Cardiac fibroblast (primary cell): ENCODE measurements at regions not wholly inside any gene's neighbourhood (a gene's known extent, or its start where the extent isn't known, plus 50 kb on each side); places are given as distances from the start of the nearest gene placed in this dataset.

Experiments
- DNase-seq, 2 donors: peaks; one replicate each; pipeline versions ENCODE4 v3.0.0 to v3.0.0-alpha.2; 2010; ENCODE audit warnings: low read depth in 2 of 2
- H3K4me3 ChIP-seq, 2 donors: replicated peaks in 1 of 2; 1 replicate in 1 of 2; 2 replicates in 1 of 2; pipeline ENCODE4 v1.5.1; 2011; ENCODE audit warnings: low read depth in 2 of 2, low read length in 2 of 2, mild to moderate bottlenecking in 2 of 2, moderate library complexity in 1 of 2
- CTCF ChIP-seq: IDR thresholded peaks from one replicate; pipeline ENCODE4 v1.5.1; 2011; ENCODE audit warnings: low read depth, mild to moderate bottlenecking, low read length, inconsistent platforms

- TF ChIP-seq CTCF = no peak
- H3K4me3 ChIP-seq = no peak overlapping the region
- no peak for DNase-seq
Measured at GRCh38 chr20:39289316-39289715, 327.2 kb downstream of the DHX35 start.

DNA sequence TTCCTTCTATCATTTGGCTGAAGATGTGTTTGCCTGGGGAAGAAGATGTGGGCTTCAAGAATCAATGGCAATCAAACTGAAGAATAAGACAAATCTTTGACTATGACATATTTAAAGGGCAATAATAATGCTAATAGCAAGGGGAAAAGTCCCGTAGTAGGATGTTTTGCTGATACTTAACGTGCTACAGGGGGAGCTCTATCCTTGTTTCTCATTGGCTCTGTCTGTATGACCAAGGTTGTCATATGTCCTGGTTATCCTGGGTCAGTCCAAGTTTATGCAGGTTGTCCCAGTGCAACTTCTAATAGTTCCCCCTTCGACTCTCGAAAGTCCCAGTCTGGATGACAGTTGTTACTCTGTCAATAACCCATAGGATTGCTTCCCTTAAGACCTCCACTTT is 321.3 kb downstream of the DHX35 start:
- no peak overlapping the region for H3K4me3 ChIP-seq
- DNase-seq = no peak
- no peak for TF ChIP-seq CTCF

GRCh38 chr20:39282619-39283092 is 320.5 kb downstream of the DHX35 start:
- no peak for TF ChIP-seq CTCF
- H3K4me3 ChIP-seq = no peak overlapping the region

DNA sequence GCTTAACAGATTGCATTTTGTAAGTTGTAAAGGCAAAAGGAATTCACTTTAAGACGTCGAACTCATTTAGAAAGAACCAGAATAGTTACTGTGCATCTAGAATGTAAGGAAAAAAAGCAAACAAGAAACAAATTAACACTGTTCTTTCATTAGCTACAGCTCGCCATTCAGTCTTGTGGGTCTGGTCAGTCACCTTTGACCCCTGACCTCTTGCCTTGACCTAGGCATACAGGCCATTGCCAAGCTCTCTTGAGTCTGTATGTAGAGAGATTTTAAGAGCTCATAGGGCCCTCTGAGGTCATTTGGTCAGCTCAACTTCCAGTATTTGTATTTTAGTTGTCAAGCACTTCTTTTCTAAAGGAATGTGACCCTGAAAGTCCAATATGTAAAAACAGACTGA is 318.7 kb downstream of the DHX35 start:
- no peak overlapping the region for H3K4me3 ChIP-seq
- TF ChIP-seq CTCF = no peak
- no peak for DNase-seq

More at GRCh38 chr20:39282619-39283092, 320.5 kb downstream of the DHX35 start:
- no peak for DNase-seq

DNA sequence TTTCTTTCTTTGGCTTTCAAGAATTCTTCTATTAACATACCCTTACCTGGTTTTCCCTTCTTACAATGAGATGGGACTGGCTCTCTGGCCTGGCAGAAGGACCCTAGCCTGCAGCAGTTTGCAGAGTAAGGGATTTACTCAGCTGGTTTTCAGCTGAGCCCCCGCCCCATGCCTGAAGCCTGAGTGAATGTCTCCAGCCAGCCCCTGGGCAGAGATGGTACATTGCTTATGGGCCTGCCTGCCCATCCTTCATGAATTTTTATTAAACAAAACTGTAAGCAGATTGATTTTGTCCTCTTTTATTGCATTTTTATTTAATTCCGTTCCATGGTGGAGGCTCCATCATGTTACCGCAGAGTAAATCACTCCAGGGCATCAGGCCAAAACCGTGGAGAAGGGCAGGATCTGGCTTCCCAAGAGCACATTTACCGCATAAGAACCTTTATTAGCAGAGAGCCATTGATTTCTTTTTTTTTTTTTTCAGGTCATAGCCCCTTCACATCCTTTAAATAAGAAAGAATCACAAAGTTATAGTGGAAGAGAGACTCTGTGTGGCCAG is 316.2 kb downstream of the DHX35 start:
- DNase-seq = no peak
- no peak overlapping the region for H3K4me3 ChIP-seq
- TF ChIP-seq CTCF = no peak

DNA sequence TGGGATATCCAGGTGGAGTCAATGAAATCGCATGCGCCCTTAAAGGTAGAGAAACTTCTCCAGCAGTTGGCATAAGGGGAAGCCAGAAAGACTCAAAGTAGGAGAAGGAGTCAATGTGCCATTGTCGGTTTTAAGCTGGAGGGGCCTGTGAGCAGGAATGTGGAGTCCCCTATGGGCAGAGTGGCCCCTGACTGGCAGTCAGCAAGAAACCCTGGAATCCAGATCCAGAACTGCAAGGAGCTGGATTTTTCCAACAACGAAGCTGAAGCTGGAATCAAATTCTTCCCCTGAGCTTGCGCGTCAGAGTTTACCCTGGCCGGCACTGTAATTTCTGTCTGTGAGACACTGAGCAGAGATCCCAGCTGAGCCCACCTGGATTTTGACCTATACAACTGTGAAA is 315.0 kb downstream of the DHX35 start:
- H3K4me3 ChIP-seq = no peak overlapping the region
- no peak for DNase-seq
- TF ChIP-seq CTCF = no peak
